A549 (cell line): ENCODE measurements at regions not wholly inside any gene's neighbourhood (a gene's known extent, or its start where the extent isn't known, plus 50 kb on each side); places are given as distances from the start of the nearest gene placed in this dataset.

ENCODE experiments used
- ATAC-seq, 2 experiments: fragments of 200-7000 bp in 1 of 2; fragments of >200 bp in 1 of 2; cut with Nextera tagmentation in 1 of 2; cut with Tn5 transposase in 1 of 2; 3 replicates each; pipeline versions ENCODE4 v1.8.0 to v1.9.1; 2018 to 2020; ENCODE audit warnings: mild to moderate bottlenecking in 1 of 2, moderate library complexity in 1 of 2
- CTCF ChIA-PET: fragments of 300-600 bp; sonication (Branson Sonifier 250); formaldehyde crosslinking; extraction: SDS; loops from one replicate; lab custom pipeline; 2021; ENCODE audit warnings: antibody characterized with exemption, inconsistent platforms; lab: Yijun Ruan, JAX
- POLR2A ChIA-PET: fragments of 350-600 bp; formaldehyde crosslinking; extraction: SDS; loops from one replicate; lab custom pipeline; 2021; ENCODE audit warnings: antibody characterized with exemption, inconsistent platforms; lab: Yijun Ruan, JAX
- DNase-seq, 2 experiments: peaks; one replicate each; pipeline versions ENCODE4 v3.0.0 to v3.0.0-alpha.2; 2011 to 2016; ENCODE audit warnings: low read depth in 1 of 2, low spot score in 1 of 2
- FAIRE-seq: peaks from 2 replicates; lab custom pipeline; 2011; peaks lifted over from hg19 to GRCh38; lab: Jason Lieb, UNC
- H3K27ac ChIP-seq, 2 experiments: fragments of >200 bp; sonication (Bioruptor Twin); formaldehyde crosslinking; 3 replicates each; pipeline ENCODE4 v1.5.1; 2016 to 2017
- H3K4me1 ChIP-seq: fragments of >200 bp; sonication (Bioruptor Twin); formaldehyde crosslinking; 3 replicates; pipeline ENCODE4 v1.6.1; 2016
- H3K4me2 ChIP-seq: fragments of >200 bp; sonication (Bioruptor Twin); formaldehyde crosslinking; 3 replicates; pipeline ENCODE4 v1.6.1; 2016
- H3K4me3 ChIP-seq: fragments of >200 bp; sonication (Bioruptor Twin); formaldehyde crosslinking; 3 replicates; pipeline ENCODE4 v1.5.1; 2016
- H3K9me3 ChIP-seq: fragments of >200 bp; sonication (Bioruptor Twin); formaldehyde crosslinking; 3 replicates; pipeline ENCODE4 v1.6.1; 2016
- CBX2 ChIP-seq: fragments of 200-600 bp; sonication (generic); IDR thresholded peaks from 2 replicates; pipeline ENCODE4 v1.6.1; 2016; ENCODE audit warnings: low read depth, mild to moderate bottlenecking, borderline replicate concordance
- CBX8 ChIP-seq: fragments of 200-600 bp; sonication (generic); IDR thresholded peaks from 2 replicates; pipeline ENCODE4 v1.6.1; 2016
- CHD2 ChIP-seq: fragments of 150-350 bp; IDR thresholded peaks from 2 replicates; pipeline ENCODE4 v1.6.1; 2014; ENCODE audit warnings: low read length; ENCODE audit not compliant: partially characterized antibody
- CHD4 ChIP-seq: fragments of 200-600 bp; sonication (generic); IDR thresholded peaks from 2 replicates; pipeline ENCODE4 v1.6.1; 2016; ENCODE audit warnings: antibody characterized with exemption, mild to moderate bottlenecking, borderline replicate concordance
- CTCF ChIP-seq: fragments of >200 bp; sonication (Bioruptor Twin); formaldehyde crosslinking; IDR thresholded peaks from 3 replicates; pipeline ENCODE4 v1.5.1; 2016
- E2F6 ChIP-seq: IDR thresholded peaks from 2 replicates; pipeline ENCODE4 v1.6.1; 2012; ENCODE audit warnings: low read depth, borderline replicate concordance
- EP300 ChIP-seq, 2 experiments: fragments of >200 bp; sonication (Bioruptor Twin); formaldehyde crosslinking; IDR thresholded peaks; 2 replicates in 1 of 2; 3 replicates in 1 of 2; pipeline ENCODE4 v1.6.1; 2016 to 2017
- FOSB ChIP-seq: fragments of 250-450 bp; sonication (Bioruptor Pico); IDR thresholded peaks from 2 replicates; pipeline ENCODE4 v1.5.0; 2020; ENCODE audit warnings: mild to moderate bottlenecking, moderate library complexity
- HDAC2 ChIP-seq: fragments of 200-600 bp; sonication (generic); IDR thresholded peaks from 2 replicates; pipeline ENCODE4 v1.6.1; 2016
- HEYL ChIP-seq: fragments of 250-450 bp; sonication (Bioruptor Pico); IDR thresholded peaks from 2 replicates; pipeline ENCODE4 v1.8.0; 2021; ENCODE audit warnings: mild to moderate bottlenecking, moderate library complexity
- HMGXB4 ChIP-seq: fragments of 250-450 bp; sonication (Bioruptor Pico); IDR thresholded peaks from 2 replicates; pipeline ENCODE4 v1.5.0; 2021; ENCODE audit warnings: mild to moderate bottlenecking, moderate library complexity, borderline replicate concordance
- JUNB ChIP-seq: fragments of >200 bp; sonication (Bioruptor Twin); formaldehyde crosslinking; IDR thresholded peaks from 2 replicates; pipeline ENCODE4 v1.6.1; 2016
- MAFK ChIP-seq: fragments of 450-650 bp; IDR thresholded peaks from 2 replicates; pipeline ENCODE4 v1.6.1; 2014; ENCODE audit not compliant: partially characterized antibody
- MAZ ChIP-seq: fragments of 150-350 bp; IDR thresholded peaks from 2 replicates; pipeline ENCODE4 v1.6.1; 2014; ENCODE audit warnings: antibody characterized with exemption, low read depth, low read length, borderline replicate concordance
- MYC ChIP-seq: IDR thresholded peaks from 2 replicates; pipeline ENCODE4 v1.6.1; 2012; ENCODE audit warnings: mild to moderate bottlenecking, inconsistent platforms, low read length, improper control_type of control experiment, borderline replicate concordance
- NFE2L2 ChIP-seq: fragments of 150-350 bp; conservative IDR thresholded peaks from 2 replicates; pipeline ENCODE4 v1.6.1; 2014; ENCODE audit warnings: low read length
- NPAS2 ChIP-seq: fragments of 250-450 bp; sonication (Bioruptor Pico); IDR thresholded peaks from 2 replicates; pipeline ENCODE4 v1.8.0; 2022; ENCODE audit warnings: mild to moderate bottlenecking, moderate library complexity, borderline replicate concordance
- NR3C1 ChIP-seq: fragments of >200 bp; sonication (Bioruptor Twin); formaldehyde crosslinking; IDR thresholded peaks from 3 replicates; pipeline ENCODE4 v1.6.1; 2017
- POLR2AphosphoS2 ChIP-seq: conservative IDR thresholded peaks from 2 replicates; pipeline ENCODE4 v1.6.1; 2012; ENCODE audit warnings: low read length, improper control_type of control experiment, inconsistent platforms
- RAD21 ChIP-seq, 2 experiments: fragments of >200 bp in 1 of 2; sonication (Bioruptor Twin) in 1 of 2; formaldehyde crosslinking in 1 of 2; IDR thresholded peaks in 1 of 2; conservative IDR thresholded peaks in 1 of 2; 2 replicates in 1 of 2; 3 replicates in 1 of 2; pipeline ENCODE4 v1.6.1; 2012 to 2018; ENCODE audit warnings: inconsistent platforms in 1 of 2
- RCOR1 ChIP-seq: fragments of 150-350 bp; IDR thresholded peaks from 2 replicates; pipeline ENCODE4 v1.6.1; 2014; ENCODE audit warnings: antibody characterized with exemption, low read length, low read depth
- SMC3 ChIP-seq: fragments of >200 bp; sonication (Bioruptor Twin); formaldehyde crosslinking; IDR thresholded peaks from 3 replicates; pipeline ENCODE4 v1.6.1; 2018; ENCODE audit warnings: inconsistent platforms
- SREBF2 ChIP-seq: fragments of 450-650 bp; IDR thresholded peaks from 2 replicates; pipeline ENCODE4 v1.6.1; 2014; ENCODE audit warnings: mild to moderate bottlenecking, moderate library complexity
- TP53 ChIP-seq: fragments of 250-450 bp; sonication (Bioruptor Pico); IDR thresholded peaks from 2 replicates; pipeline ENCODE4 v1.5.0; 2021; ENCODE audit warnings: mild to moderate bottlenecking, moderate library complexity
- USF2 ChIP-seq: fragments of 450-650 bp; IDR thresholded peaks from 2 replicates; pipeline ENCODE4 v1.6.1; 2014; ENCODE audit warnings: antibody characterized with exemption
- WGBS: methylation state at CpG from one replicate; pipeline ENCODE4 v1.1.6; 2017; ENCODE audit errors: missing lambda C conversion rate; 5-methylcytosine and 5-hydroxymethylcytosine counted together

- H3K4me3 ChIP-seq = no peak overlapping the region
- DNase-seq (no peak), ATAC-seq (no peak), FAIRE-seq (no peak)
- TF ChIP-seq RAD21 (conservative IDR thresholded peaks at IDR 0.05 in 1 of 2, IDR thresholded peaks at IDR 0.05 in 1 of 2) (no peak), MAZ (no peak), E2F6 (no peak), HMGXB4 (no peak), CHD2 (no peak), NPAS2 (CRISPR knock-in tag) (no peak), MAFK (no peak), NR3C1 (no peak), MYC (no peak), NFE2L2 (no peak), FOSB (CRISPR knock-in tag) (no peak), CTCF (no peak), SMC3 (no peak), HEYL (no peak), TP53 (CRISPR knock-in tag) (no peak), USF2 (no peak)
- H3K4me1 ChIP-seq = no peaks in the 10 kb centered on the region
- ChIA-PET CTCF (interaction anchor here (0.8 kb wide), 1 partner anchor 23 kb away, joined by 3 read pairs; no protein-coding TSS in a partner anchor), POLR2A (no interaction called here)
- WGBS = 33% methylated on average over 2 of the region's 2 CpGs
- H3K9me3 ChIP-seq = no peaks in the 10 kb centered on the region
- no peak overlapping the region for H3K27ac ChIP-seq
- no peak overlapping the region for H3K4me2 ChIP-seq
Observed at GRCh38 chr1:96980448-96980847, 258.9 kb downstream of the PTBP2 start.

GRCh38 chr1:96981181-96981580 lies 259.6 kb downstream of the PTBP2 start:
- Histone ChIP-seq H3K9me3 (no peaks in the 10 kb centered on the region), H3K4me1 (no peaks in the 10 kb centered on the region), H3K4me3 (no peak overlapping the region), H3K27ac (no peak overlapping the region), H3K4me2 (no peak overlapping the region)
- FAIRE-seq (no peak), ATAC-seq (no peak), DNase-seq (no peak)
- ChIA-PET CTCF (interaction anchor here (0.6 to 0.8 kb wide), 2 partner anchors 22 to 270 kb away, joined by 3 read pairs; no protein-coding TSS in a partner anchor), POLR2A (no interaction called here)
- no peak for TF ChIP-seq JUNB
- no peak for TF ChIP-seq POLR2AphosphoS2

GRCh38 chr1:96982118-96982517 lies 260.5 kb downstream of the PTBP2 start:
- Histone ChIP-seq H3K4me1 (no peaks in the 10 kb centered on the region), H3K4me2 (no peak overlapping the region), H3K9me3 (no peaks in the 10 kb centered on the region), H3K4me3 (no peak overlapping the region), H3K27ac (no peak overlapping the region)
- ChIA-PET POLR2A (no interaction called here), CTCF (interaction anchor here (0.6 to 0.7 kb wide), 2 partner anchors 20 to 271 kb away, joined by 3 read pairs; no protein-coding TSS in a partner anchor)
- FAIRE-seq = no peak
- no peak for DNase-seq
- TF ChIP-seq HMGXB4 (no peak), CBX2 (no peak), SREBF2 (no peak), HDAC2 (no peak), CBX8 (no peak), CHD2 (no peak), POLR2AphosphoS2 (no peak), NFE2L2 (no peak), EP300 (IDR thresholded peaks at IDR 0.05) (no peak), RCOR1 (no peak), CTCF (no peak), MAZ (no peak), CHD4 (no peak)
- WGBS = 79% methylated on average over 3 of the region's 3 CpGs
- no peak for ATAC-seq
